ENCODE measurements at regions not wholly inside any gene's neighbourhood (a gene's known extent, or its start where the extent isn't known, plus 50 kb on each side); places are given as distances from the start of the nearest gene placed in this dataset.

GRCh38 chr3:13235897-13236296, 162.7 kb upstream of the IQSEC1 start:
- no peak for TF ChIP-seq CTCF (IDR thresholded peaks at IDR 0.05)
- TF ChIP-seq EP300 (IDR thresholded peaks at IDR 0.05) = no peak
- no peak for TF ChIP-seq POLR2A (IDR thresholded peaks at IDR 0.05)
